A549 (cell line): ENCODE measurements at regions not wholly inside any gene's neighbourhood (a gene's known extent, or its start where the extent isn't known, plus 50 kb on each side); places are given as distances from the start of the nearest gene placed in this dataset.

Source experiments
- ATAC-seq, 2 experiments: fragments of 200-7000 bp in 1 of 2; fragments of >200 bp in 1 of 2; cut with Nextera tagmentation in 1 of 2; cut with Tn5 transposase in 1 of 2; 3 replicates each; pipeline versions ENCODE4 v1.8.0 to v1.9.1; 2018 to 2020; ENCODE audit warnings: mild to moderate bottlenecking in 1 of 2, moderate library complexity in 1 of 2
- CTCF ChIA-PET: fragments of 300-600 bp; sonication (Branson Sonifier 250); formaldehyde crosslinking; extraction: SDS; loops from one replicate; lab custom pipeline; 2021; ENCODE audit warnings: antibody characterized with exemption, inconsistent platforms; lab: Yijun Ruan, JAX
- POLR2A ChIA-PET: fragments of 350-600 bp; formaldehyde crosslinking; extraction: SDS; loops from one replicate; lab custom pipeline; 2021; ENCODE audit warnings: antibody characterized with exemption, inconsistent platforms; lab: Yijun Ruan, JAX
- DNase-seq, 2 experiments: peaks; one replicate each; pipeline versions ENCODE4 v3.0.0 to v3.0.0-alpha.2; 2011 to 2016; ENCODE audit warnings: low read depth in 1 of 2, low spot score in 1 of 2
- FAIRE-seq: peaks from 2 replicates; lab custom pipeline; 2011; peaks lifted over from hg19 to GRCh38; lab: Jason Lieb, UNC
- H3K27ac ChIP-seq, 2 experiments: fragments of >200 bp; sonication (Bioruptor Twin); formaldehyde crosslinking; 3 replicates each; pipeline ENCODE4 v1.5.1; 2016 to 2017
- H3K4me1 ChIP-seq: fragments of >200 bp; sonication (Bioruptor Twin); formaldehyde crosslinking; 3 replicates; pipeline ENCODE4 v1.6.1; 2016
- H3K4me2 ChIP-seq: fragments of >200 bp; sonication (Bioruptor Twin); formaldehyde crosslinking; 3 replicates; pipeline ENCODE4 v1.6.1; 2016
- H3K4me3 ChIP-seq: fragments of >200 bp; sonication (Bioruptor Twin); formaldehyde crosslinking; 3 replicates; pipeline ENCODE4 v1.5.1; 2016
- H3K9me3 ChIP-seq: fragments of >200 bp; sonication (Bioruptor Twin); formaldehyde crosslinking; 3 replicates; pipeline ENCODE4 v1.6.1; 2016
- FOSL2 ChIP-seq, 2 experiments: fragments of 450-650 bp in 1 of 2; fragments of >200 bp in 1 of 2; sonication (Bioruptor Twin) in 1 of 2; formaldehyde crosslinking; IDR thresholded peaks; 2 replicates each; pipeline versions ENCODE4 v1.5.0 to v1.6.1; 2016 to 2020; ENCODE audit warnings: mild to moderate bottlenecking in 1 of 2, moderate library complexity in 1 of 2
- FOXS1 ChIP-seq: fragments of 250-450 bp; sonication (Bioruptor Pico); IDR thresholded peaks from 2 replicates; pipeline ENCODE4 v1.5.0; 2020; ENCODE audit warnings: mild to moderate bottlenecking, moderate library complexity
- HOXB5 ChIP-seq: fragments of 250-450 bp; sonication (Bioruptor Pico); IDR thresholded peaks from 2 replicates; pipeline ENCODE4 v1.5.0; 2020; ENCODE audit warnings: mild to moderate bottlenecking, moderate library complexity
- JUN ChIP-seq, 2 experiments: fragments of >200 bp; sonication (Bioruptor Twin); formaldehyde crosslinking; IDR thresholded peaks; 2 replicates in 1 of 2; 3 replicates in 1 of 2; pipeline ENCODE4 v1.6.1; 2016 to 2017
- KDM1A ChIP-seq: fragments of 200-600 bp; sonication (generic); IDR thresholded peaks from 2 replicates; pipeline ENCODE4 v1.6.1; 2016; ENCODE audit warnings: low read depth, mild to moderate bottlenecking
- MAFK ChIP-seq: fragments of 450-650 bp; IDR thresholded peaks from 2 replicates; pipeline ENCODE4 v1.6.1; 2014; ENCODE audit not compliant: partially characterized antibody
- MAZ ChIP-seq: fragments of 150-350 bp; IDR thresholded peaks from 2 replicates; pipeline ENCODE4 v1.6.1; 2014; ENCODE audit warnings: antibody characterized with exemption, low read depth, low read length, borderline replicate concordance
- NPAS2 ChIP-seq: fragments of 250-450 bp; sonication (Bioruptor Pico); IDR thresholded peaks from 2 replicates; pipeline ENCODE4 v1.8.0; 2022; ENCODE audit warnings: mild to moderate bottlenecking, moderate library complexity, borderline replicate concordance
- PHF8 ChIP-seq: fragments of 200-600 bp; sonication (generic); IDR thresholded peaks from 2 replicates; pipeline ENCODE4 v1.6.1; 2016; ENCODE audit warnings: low read depth, mild to moderate bottlenecking, antibody characterized with exemption, moderate library complexity, borderline replicate concordance
- POLR2AphosphoS2 ChIP-seq: conservative IDR thresholded peaks from 2 replicates; pipeline ENCODE4 v1.6.1; 2012; ENCODE audit warnings: low read length, improper control_type of control experiment, inconsistent platforms
- SREBF2 ChIP-seq: fragments of 450-650 bp; IDR thresholded peaks from 2 replicates; pipeline ENCODE4 v1.6.1; 2014; ENCODE audit warnings: mild to moderate bottlenecking, moderate library complexity
- ZC3H11A ChIP-seq: fragments of 450-650 bp; IDR thresholded peaks from 2 replicates; pipeline ENCODE4 v1.6.1; 2014; ENCODE audit warnings: antibody characterized with exemption, mild to moderate bottlenecking
- WGBS: methylation state at CpG from one replicate; pipeline ENCODE4 v1.1.6; 2017; ENCODE audit errors: missing lambda C conversion rate; 5-methylcytosine and 5-hydroxymethylcytosine counted together
- TF ChIP-seq, protein P1 (sequence below): fragments of 150-350 bp; IDR thresholded peaks from 2 replicates; pipeline ENCODE4 v1.6.1; 2014; ENCODE audit warnings: low read depth, mild to moderate bottlenecking, low read length
- TF ChIP-seq, protein P2 (sequence below): fragments of 250-450 bp; sonication (Bioruptor Pico); IDR thresholded peaks from 2 replicates; pipeline ENCODE4 v1.5.0; 2021; ENCODE audit warnings: mild to moderate bottlenecking, moderate library complexity, borderline replicate concordance
- TF ChIP-seq, protein P3 (sequence below): fragments of 250-450 bp; sonication (Bioruptor Pico); IDR thresholded peaks from 2 replicates; pipeline ENCODE4 v1.5.0; 2020; ENCODE audit warnings: low read depth, mild to moderate bottlenecking, moderate library complexity
- TF ChIP-seq, protein P4 (sequence below): fragments of 200-600 bp; sonication (generic); IDR thresholded peaks from 2 replicates; pipeline ENCODE4 v1.6.1; 2016; ENCODE audit warnings: antibody characterized with exemption, mild to moderate bottlenecking, moderate library complexity
- TF ChIP-seq, protein P5 (sequence below): fragments of >200 bp; sonication (Bioruptor Twin); formaldehyde crosslinking; IDR thresholded peaks from 3 replicates; pipeline ENCODE4 v1.6.1; 2016

DNA sequence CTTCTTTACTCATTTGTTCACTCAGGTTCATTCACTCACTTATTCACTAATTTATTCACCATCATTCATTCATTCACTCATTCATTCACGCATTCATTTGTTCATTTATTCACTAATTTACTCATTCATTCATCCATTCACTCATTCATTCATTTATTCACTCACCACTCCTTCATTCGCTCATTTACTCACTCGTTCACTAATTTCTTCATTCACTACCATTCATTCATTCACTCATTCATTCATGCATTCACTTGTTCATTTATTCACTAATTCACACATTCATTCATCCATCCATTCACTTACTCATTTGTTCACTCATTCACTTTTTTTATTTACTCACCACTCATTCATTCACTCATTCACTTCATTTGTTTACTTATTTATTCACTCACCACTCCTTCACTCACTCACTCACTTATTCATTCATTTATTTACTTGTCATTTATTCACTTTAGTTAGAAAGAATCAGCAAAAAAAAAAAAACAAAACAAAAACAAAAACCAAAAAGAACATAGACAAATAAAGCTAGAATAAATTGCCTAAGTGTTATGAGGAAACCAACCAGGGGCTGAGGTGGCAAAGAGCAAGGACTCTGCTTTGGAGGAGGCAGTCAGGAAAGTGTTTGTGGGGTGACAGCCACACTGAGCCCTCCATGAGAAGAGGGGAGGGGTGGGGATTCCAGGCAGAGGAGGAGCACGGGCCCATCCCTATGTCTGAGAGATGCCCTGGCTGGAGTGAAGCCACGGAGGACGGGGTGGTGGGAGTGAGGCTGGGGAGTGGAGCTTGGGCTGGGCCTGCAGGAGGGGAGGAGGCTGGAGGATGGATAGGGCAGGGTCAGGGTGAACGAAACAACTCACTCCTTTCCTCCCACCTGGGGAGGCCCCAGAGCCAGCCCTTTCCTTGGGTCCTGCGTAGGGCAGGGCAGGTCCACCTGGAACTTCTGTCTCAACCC, 129.2 kb upstream of the WNT4 start:
- POLR2A ChIA-PET: no interaction called here
- 76% methylated on average over 7 of the region's 8 CpGs for WGBS
- ATAC-seq (no peak), DNase-seq (no peak), FAIRE-seq (no peak)
- Histone ChIP-seq H3K4me2 (no peak overlapping the region), H3K4me3 (no peak overlapping the region), H3K4me1 (no peaks in the 10 kb centered on the region), H3K9me3 (no peaks in the 10 kb centered on the region), H3K27ac (no peak overlapping the region)
- TF ChIP-seq MAFK: no peak
- TF ChIP-seq SREBF2: no peak
- TF ChIP-seq, protein P1, sequence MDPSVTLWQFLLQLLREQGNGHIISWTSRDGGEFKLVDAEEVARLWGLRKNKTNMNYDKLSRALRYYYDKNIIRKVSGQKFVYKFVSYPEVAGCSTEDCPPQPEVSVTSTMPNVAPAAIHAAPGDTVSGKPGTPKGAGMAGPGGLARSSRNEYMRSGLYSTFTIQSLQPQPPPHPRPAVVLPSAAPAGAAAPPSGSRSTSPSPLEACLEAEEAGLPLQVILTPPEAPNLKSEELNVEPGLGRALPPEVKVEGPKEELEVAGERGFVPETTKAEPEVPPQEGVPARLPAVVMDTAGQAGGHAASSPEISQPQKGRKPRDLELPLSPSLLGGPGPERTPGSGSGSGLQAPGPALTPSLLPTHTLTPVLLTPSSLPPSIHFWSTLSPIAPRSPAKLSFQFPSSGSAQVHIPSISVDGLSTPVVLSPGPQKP: no peak
- no peak for TF ChIP-seq MAZ
- no peak for TF ChIP-seq KDM1A
- no peak for TF ChIP-seq POLR2AphosphoS2
- TF ChIP-seq FOSL2 (IDR thresholded peaks at IDR 0.05): no peak
- TF ChIP-seq FOSL2 (CRISPR knock-in tag; IDR thresholded peaks at IDR 0.05): no peak
- TF ChIP-seq, protein P2, sequence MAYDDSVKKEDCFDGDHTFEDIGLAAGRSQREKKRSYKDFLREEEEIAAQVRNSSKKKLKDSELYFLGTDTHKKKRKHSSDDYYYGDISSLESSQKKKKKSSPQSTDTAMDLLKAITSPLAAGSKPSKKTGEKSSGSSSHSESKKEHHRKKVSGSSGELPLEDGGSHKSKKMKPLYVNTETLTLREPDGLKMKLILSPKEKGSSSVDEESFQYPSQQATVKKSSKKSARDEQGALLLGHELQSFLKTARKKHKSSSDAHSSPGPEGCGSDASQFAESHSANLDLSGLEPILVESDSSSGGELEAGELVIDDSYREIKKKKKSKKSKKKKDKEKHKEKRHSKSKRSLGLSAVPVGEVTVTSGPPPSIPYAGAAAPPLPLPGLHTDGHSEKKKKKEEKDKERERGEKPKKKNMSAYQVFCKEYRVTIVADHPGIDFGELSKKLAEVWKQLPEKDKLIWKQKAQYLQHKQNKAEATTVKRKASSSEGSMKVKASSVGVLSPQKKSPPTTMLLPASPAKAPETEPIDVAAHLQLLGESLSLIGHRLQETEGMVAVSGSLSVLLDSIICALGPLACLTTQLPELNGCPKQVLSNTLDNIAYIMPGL: no peak
- TF ChIP-seq FOXS1 (CRISPR knock-in tag): no peak
- TF ChIP-seq, protein P3, sequence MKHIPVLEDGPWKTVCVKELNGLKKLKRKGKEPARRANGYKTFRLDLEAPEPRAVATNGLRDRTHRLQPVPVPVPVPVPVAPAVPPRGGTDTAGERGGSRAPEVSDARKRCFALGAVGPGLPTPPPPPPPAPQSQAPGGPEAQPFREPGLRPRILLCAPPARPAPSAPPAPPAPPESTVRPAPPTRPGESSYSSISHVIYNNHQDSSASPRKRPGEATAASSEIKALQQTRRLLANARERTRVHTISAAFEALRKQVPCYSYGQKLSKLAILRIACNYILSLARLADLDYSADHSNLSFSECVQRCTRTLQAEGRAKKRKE (CRISPR knock-in tag): no peak
- no peak for TF ChIP-seq ZC3H11A
- TF ChIP-seq, protein P4, sequence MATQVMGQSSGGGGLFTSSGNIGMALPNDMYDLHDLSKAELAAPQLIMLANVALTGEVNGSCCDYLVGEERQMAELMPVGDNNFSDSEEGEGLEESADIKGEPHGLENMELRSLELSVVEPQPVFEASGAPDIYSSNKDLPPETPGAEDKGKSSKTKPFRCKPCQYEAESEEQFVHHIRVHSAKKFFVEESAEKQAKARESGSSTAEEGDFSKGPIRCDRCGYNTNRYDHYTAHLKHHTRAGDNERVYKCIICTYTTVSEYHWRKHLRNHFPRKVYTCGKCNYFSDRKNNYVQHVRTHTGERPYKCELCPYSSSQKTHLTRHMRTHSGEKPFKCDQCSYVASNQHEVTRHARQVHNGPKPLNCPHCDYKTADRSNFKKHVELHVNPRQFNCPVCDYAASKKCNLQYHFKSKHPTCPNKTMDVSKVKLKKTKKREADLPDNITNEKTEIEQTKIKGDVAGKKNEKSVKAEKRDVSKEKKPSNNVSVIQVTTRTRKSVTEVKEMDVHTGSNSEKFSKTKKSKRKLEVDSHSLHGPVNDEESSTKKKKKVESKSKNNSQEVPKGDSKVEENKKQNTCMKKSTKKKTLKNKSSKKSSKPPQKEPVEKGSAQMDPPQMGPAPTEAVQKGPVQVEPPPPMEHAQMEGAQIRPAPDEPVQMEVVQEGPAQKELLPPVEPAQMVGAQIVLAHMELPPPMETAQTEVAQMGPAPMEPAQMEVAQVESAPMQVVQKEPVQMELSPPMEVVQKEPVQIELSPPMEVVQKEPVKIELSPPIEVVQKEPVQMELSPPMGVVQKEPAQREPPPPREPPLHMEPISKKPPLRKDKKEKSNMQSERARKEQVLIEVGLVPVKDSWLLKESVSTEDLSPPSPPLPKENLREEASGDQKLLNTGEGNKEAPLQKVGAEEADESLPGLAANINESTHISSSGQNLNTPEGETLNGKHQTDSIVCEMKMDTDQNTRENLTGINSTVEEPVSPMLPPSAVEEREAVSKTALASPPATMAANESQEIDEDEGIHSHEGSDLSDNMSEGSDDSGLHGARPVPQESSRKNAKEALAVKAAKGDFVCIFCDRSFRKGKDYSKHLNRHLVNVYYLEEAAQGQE: no peak
- no peak for TF ChIP-seq JUN (IDR thresholded peaks at IDR 0.05)
- TF ChIP-seq, protein P5, sequence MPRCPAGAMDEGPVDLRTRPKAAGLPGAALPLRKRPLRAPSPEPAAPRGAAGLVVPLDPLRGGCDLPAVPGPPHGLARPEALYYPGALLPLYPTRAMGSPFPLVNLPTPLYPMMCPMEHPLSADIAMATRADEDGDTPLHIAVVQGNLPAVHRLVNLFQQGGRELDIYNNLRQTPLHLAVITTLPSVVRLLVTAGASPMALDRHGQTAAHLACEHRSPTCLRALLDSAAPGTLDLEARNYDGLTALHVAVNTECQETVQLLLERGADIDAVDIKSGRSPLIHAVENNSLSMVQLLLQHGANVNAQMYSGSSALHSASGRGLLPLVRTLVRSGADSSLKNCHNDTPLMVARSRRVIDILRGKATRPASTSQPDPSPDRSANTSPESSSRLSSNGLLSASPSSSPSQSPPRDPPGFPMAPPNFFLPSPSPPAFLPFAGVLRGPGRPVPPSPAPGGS: no peak
- TF ChIP-seq PHF8: no peak
- TF ChIP-seq HOXB5 (CRISPR knock-in tag): no peak
- no peak for TF ChIP-seq NPAS2 (CRISPR knock-in tag)
- CTCF ChIA-PET: interaction anchor here (0.6 to 1.4 kb wide), 3 partner anchors 13 to 552 kb away, joined by 3 read pairs; no protein-coding TSS in a partner anchor
